UCSD-AML1 (cell line): ENCODE measurements at regions not wholly inside any gene's neighbourhood (a gene's known extent, or its start where the extent isn't known, plus 50 kb on each side); places are given as distances from the start of the nearest gene placed in this dataset.
"Not testable (repeated sequence)": the region's sequence is repeated elsewhere in the genome, so short reads cannot be mapped to it uniquely, and the experiment has no call there.

Experiments used
- DNase-seq: peaks from one replicate; lab custom pipeline; 2025; ENCODE audit not compliant: unreplicated experiment; lab: John Stamatoyannopoulos, UW

DNA sequence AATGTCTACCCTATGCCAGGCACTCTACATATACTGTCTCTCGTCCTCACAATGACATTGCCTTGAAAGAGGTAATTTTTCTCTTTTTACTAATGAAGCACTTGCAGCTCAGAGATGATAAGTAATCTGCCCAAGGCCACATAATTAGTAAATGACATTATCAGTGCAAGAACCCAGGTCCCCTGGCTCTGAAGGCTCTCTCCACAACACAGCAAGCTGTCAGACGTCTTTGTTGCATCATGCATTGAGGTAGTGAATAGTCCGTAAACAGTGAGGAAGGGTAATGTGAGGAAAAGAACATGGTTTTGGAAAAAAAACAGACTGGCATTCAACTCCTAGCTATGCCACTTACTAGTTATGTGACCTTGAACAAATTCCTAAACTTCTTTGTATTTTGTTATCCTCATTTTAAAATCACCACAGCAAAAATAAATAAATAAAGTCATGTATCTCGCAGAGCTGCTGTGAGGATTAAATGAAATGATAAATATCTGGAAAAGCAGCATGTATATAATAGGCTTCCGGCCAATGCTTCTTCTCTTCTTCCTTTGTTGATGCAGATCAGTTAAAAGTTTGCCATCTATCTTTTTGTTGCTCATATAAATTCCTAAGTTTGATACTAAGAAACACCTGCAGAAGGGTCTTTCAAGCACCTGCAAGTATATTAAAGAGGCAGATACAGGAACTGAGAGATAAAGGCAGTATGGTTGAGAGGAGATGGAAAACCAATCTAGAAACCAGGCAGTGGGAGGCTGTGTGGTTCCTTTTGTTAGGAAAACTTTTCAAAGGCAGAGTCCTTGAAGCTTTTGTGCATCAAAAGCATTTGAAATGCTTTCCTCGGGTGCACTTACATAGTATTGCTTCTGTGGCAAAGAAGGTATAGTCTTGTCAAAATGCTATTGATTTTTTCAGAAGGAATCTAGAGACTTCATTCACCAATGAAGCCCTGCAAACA, 82.8 kb downstream of the BTG1 start:
- no peak for DNase-seq

DNA sequence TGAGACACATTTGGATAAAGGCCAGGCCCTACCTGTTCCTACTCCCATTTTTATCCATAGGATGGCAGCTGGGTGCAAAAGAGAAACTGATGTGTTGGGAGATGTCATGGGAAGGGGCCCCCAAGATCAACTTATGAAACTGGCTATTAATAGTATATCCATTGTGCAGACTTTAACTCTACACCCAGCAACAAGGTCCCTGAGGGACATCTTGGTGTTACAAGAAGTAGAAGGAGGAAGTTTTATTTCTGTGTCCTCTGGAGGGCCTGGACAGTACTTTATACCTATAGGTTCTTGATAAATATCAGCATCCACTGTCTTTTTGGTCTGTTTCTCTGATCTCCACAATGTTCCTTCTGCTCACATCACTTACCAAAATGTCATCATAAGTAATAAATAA, 84.6 kb downstream of the BTG1 start:
- DNase-seq, result no peak

DNA sequence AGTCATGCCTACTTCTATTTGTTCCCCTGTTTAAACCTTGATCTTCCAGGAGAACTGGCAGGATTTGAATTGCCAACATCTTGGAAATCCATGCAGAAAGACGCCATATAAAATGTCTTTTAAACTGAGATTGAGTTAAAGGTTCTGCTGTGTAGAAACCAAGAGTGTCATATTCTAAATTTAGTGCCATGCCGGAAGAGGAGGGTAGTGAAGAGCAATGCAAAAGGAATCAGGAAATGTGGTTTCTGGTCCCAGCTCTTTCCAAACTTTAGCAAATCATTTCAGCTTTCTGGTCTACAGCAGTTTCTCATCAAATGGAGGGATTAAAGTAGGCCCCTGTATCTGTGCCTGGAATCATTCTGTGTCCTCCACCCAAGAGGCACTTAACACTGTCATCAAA, 85.7 kb downstream of the BTG1 start:
- DNase-seq, result no peak

DNA sequence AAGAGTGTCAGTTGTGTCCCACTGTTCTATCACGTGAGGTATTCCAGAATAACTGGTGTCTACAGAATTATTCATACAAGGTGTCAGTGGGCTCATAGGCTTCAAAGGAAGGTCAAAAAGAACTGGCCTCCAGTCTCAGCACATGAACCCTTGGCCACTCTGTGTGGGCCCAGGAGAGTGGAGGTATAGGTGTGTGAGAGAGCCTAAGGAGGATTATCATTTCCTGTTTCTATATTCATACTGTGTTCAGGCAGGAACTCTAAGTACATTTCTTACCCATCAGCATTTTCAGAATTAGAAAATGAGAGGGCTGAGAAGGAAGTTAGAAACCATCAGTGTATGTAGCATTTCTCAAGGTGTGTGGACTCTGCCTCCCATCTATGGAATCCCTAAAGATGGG, 87.0 kb downstream of the BTG1 start:
- no peak for DNase-seq

DNA sequence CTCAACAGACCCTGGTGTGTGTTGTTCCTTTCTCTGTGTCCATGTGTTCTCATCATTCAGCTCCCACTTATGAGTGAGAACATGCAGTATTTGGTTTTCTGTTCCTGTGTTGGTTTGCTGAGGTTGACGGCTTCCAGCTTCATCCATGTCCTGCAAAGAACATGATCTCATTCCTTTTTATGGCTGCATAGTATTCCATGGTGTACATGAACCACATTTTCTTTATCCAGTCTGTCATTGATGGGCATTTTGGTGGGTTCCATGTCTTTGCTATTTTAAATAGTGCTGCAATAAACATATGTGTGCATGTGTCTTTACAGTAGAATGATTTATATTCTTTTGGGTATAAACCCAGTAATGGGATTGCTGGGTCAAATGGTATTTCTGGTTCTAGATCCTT, 88.9 kb downstream of the BTG1 start:
- not testable (repeated sequence) for DNase-seq

DNA sequence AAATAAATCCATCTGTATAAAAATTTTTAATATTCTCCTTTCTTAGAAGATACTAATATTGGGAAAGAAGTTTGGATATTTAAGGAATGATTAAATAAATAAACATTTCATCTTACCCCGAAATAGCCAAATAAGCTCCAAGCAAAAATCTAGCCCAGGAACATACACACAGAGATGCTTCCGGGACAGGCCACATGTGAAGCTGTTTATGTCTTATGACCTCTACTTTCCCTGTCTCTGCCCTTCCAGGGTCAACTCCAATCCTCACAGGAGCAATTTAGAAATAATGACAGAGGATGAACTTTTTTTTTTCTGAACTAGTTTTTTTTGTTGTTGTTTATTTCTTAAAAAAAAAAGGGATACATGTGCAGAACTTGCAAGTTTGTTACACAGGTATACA, 89.4 kb downstream of the BTG1 start:
- no peak for DNase-seq

DNA sequence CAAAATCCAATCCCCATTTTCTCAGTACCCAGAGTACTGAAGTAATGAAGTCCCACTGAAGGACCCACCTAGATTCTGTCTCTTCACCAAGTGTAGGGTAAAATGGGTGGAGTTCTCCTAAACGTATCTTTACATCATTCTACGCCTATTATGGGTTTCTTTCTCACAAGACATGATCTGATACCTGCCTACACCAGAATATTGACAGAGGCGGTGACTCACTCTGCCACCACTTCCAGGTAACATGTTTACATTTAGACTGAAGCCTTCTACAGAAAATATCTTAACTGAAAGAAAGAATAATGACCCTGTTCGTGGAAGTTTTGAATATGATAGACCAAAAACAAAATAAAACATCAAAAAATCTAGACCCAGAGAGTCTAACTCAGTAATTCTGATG, 89.8 kb downstream of the BTG1 start:
- DNase-seq, result no peak

DNA sequence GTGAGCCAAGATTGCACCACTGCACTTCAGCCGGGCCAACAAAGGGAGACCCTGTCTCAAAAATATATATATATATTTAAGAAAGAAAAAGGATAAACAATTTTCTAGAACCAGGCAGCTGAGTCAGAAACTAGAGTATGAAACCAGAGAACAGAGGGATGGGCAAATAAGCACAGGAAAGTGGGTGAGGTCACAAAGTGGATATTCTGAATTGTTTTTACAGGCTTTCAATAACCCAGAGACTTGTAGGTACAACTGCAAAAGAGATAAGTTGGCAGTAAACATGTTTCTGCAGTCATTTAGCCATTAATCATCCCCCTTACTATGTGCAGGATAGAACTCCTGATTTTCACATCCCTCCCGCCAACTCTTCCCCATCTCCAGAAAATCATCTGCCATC, 94.2 kb downstream of the BTG1 start:
- DNase-seq, result no peak

DNA sequence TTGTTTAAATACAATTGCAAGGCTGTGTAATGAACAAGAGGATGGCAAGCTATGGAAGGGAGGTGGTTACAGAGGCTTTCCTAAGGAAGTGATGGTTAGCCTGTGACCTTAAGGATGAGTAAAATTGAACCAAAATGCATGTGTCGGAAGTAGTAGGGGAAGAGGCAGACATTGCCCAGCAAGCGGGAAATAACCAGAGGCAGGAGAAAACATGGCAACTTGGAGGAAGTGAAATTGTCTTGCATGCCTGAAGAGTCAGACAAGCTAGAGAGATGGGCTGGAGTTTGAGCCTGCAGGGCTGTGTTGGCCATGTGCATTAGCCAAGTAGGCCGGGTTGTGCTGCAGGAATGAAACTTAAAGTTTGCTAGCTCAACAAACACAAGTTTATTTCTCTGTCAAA, 96.2 kb downstream of the BTG1 start:
- DNase-seq, result no peak

DNA sequence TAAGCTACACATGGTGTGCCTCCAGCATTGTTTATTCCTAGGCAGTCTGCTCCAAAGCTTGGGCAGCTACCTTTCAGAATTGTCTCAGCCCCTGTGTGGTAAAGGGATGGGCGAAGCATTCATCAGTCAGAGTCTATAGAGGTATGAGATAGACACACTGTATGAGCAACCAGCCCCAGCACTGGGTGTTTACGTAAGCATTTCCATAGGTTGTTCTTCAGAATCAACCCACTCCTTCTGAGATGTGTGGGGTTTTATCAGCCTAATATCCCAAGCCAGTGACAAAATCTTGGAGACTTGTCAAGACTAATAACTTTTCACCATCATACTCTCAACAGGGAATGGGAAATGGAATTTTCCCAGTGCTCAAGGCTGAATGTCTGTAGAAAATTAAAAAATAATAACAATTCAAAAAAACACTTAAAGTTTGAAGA, 98.2 kb downstream of the BTG1 start:
- no peak for DNase-seq

DNA sequence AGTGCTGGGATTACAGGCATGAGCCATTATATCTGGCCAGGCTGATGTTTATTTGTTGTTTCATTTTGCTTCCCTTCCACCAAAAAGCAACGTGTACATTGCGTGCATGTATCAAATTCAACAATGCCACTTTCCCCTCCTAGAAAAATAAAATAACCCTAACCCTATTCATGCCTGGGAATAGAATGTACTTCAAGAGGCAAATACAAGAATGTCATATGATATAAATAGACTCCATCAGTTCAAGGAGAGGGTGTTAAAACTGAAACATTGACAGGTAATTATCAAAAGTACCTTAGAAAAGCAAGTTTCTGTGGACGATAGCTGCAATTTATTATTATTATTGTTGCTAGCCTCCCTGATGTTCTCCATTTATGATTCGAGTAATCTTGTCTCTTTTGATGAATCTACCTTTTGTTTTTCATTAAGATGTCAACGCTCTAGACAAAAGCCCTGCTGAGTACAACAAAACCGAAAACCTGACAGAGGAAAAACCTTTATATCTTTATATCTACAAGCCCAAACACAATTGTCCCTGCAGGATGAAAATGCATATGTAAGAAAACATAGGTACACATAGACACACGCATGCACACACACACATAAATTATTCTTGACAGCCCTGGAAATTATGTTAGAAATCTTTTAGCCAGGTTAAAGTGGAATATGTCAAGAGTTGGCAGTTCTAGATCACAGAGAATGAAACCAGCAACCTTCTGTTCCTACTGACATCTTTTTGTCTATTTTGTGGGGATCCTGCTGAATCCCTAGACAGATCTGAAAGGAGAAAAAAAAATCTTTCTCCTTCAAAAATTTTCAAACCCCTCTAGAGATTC, 98.9 kb downstream of the BTG1 start:
- no peak for DNase-seq

DNA sequence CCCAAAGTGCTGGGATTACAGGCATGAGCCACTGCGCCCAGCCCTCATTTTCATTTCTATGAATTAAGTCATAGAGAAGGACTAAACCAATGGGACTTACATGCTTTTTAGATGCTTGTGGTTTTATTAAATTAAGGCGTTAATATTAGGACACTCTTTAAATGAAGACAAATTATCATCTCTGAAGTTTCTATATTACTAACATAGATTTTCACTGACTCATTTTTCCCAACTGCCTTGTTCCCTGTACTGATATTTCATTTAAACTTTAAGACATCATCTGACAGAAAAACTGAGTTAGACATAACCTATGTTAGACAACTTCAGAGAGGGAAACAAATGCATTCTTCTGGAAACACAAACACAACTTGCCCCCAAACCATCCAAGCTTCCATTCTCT, 99.8 kb downstream of the BTG1 start:
- no peak for DNase-seq

DNA sequence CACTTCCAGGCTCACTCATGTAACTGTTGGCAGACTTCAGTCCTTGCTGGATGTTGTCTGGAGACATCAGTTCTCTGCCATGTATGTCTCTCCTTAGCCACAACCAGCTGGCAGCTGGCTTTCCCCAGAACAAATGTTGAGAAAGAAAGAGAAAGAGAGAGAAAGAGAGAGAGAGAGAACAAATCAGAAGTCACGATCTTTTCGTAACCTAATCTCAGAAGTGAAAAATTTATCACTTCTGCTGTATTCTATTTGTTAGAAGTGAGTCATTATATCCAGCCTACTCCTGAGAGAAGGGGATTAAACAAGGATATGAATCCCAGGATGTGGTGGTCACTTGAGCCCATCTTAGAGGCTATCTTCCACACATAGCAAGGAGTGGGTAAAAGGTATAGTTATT, 101.2 kb downstream of the BTG1 start:
- DNase-seq, result no peak

DNA sequence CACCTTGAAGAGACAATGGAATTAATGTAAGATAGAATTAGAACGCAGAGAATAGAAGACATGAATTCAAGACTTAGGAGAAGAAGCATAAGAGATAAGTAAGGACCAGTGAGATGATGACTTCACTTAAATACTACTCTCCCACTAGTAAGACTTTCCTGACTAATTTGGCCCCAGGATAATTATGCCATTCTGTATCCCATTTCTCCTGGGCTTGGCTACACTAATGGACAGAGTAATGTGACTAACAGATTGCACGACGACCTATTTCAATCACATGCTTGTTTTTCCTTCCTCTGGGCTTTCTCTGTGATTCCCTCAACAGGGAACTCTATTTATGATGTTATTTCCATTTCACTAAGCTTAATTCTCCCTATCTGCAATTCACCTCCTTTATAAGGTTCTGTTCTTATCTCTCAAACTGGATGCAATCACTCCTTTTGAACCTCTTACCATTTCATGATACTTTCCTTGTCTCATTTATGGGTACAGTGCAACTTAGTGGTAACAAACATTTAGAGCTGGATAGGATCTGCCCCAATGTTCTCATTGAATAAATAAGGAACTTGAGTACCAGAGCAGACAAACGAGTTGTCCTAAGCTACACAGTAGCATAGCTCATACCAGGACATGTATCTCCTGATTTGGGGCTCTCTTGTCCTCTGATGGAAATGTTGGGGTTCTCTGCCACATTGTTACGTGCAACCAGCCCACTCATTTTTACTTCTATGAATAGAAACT, 102.7 kb downstream of the BTG1 start:
- no peak for DNase-seq

DNA sequence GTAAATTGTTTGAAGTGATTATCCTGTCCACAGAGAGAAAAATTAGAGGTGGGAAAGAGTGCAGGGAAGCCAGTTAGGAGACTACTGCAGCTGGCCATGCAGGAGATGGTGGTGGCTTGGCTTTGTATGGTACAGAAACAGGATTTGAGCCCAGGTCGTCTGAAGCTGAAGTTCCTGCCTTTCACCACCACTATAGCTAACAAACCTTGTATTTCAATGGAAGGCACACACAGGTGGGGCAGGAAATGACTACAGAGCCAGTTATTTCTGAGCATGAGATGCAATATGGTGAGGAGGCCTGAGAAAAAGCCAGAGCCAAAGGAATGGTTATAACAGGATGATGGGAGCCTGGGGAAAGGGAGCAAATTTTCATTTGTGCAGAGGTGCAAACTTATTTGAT, 103.9 kb downstream of the BTG1 start:
- DNase-seq, result no peak

DNA sequence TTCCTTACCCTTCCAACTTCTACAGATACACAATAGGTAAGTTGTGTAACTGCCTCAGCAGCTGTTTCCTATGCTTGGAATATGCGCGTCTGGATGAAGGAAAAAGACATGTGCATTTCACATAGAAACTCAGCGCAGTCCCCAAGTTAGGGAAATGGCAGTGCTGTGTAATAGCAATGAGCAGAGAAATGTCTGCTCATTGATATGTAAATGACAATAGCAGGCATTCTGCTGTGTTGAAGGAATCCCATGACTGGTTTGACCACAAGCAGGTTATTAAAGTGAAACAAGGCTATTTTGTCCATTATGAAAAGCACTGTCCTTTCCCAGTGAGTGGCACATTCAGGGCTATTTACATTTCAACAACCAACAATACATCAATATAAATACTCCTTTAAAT, 106.6 kb downstream of the BTG1 start:
- no peak for DNase-seq

DNA sequence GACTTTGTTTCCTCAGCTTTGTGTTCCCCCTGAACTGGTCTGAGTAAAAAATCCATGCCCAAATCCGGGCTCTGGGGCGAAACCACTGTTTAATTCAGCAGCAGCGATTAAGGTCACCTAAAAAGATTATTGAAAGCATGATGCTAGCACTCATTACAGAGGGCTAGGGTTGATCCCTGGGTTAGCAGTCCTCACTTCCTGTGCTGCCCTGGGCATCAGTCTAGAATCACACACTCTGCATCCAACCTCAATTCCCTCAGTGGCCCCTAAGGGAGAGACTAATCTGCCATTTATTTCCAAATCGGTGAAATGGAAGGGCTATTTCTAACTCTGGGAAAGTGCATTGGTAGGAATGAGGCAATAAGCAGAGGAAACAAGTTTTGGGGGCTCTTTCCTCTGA, 107.2 kb downstream of the BTG1 start:
- DNase-seq, result no peak

DNA sequence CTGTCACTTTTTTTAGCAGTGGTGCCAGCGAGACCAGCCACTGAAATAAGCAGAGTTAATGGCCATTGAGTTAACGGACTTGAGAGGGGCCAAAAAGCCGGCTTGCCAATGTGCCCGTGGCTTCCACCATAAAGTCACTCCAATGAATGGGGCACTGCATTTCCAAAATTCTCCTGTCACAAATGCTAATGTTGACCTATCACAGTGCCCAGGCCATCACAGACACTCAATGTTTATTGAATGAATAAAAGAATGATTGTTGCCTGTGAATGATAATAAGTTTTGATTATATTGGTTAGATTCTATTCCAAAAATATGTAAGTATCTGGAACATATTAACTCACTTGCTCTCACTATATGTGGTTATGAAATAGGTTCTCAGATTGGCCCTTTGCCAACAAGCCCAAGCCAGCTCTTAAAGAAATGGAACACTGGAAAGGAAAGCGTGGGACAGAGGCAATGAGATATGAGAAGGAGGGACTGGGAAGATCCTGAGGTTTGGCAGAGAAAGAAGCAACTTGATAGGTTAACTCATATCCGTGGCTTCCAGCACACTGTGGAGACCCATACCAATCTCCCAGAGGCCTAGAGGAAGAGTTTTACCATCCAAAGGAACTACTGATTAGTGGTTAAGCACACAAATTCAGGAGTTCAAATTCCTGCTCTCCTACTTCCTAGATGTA, 108.7 kb downstream of the BTG1 start:
- no peak for DNase-seq

DNA sequence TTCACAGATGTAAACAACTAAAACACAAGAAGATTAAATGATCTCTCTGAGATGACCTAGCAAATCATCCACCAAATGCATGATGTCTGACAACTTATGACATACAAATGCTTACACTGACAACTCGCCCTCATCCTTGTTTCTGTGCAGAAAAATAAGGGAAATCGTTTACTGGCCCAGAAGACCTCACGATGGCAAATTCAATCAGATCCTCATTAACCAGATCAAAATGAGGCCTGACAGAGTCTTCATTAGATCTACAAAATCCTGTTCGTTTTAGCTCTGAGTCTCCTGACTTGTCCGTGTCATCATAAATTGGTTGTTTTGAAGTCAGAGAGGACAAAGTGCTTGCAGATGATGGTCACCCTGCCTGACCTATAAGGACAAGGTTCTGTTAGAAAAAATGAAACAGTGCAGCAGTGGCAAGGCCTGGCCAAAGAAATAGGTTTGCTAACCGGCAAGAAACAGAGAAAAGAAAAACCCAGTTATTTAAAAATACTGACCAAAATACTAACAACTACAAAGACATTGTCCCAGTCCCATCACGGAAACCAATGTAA, 109.5 kb downstream of the BTG1 start:
- no peak for DNase-seq

DNA sequence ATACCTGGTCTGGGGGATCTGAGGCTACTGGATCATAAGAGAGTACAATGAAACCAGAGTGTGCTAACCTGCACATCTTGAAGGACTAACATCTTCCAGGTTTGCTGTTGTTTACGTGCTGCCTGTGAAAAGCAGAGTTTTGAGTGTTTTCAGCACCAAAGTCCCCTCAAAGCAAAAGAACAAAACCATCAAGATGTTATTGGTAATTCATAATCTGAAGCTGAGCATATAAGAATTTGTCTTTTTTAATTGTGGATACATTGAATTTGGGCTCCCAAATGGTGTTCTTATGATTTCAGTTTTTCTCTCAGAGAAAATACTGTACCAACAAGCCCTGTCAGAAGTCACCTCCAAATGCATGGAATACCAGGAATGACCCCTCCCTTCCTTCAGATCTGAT, 110.2 kb downstream of the BTG1 start:
- no peak for DNase-seq
